Liver (tissue), 8 donors: ENCODE measurements at regions not wholly inside any gene's neighbourhood (a gene's known extent, or its start where the extent isn't known, plus 50 kb on each side); places are given as distances from the start of the nearest gene placed in this dataset.
A peak's percentile ranks its signal among the peaks of the same experiment; 100 is the strongest.

Experiments used
- DNase-seq: peaks from one replicate; pipeline ENCODE4 v3.0.0-alpha.2; 2017; ENCODE audit warnings: low spot score
- H3K27ac ChIP-seq, 2 donors: one replicate each; pipeline ENCODE4 v1.7.0; 2013; ENCODE audit warnings: inconsistent platforms in 2 of 2, low read length in 2 of 2, control low read depth in 1 of 2, low read depth in 1 of 2, mild to moderate bottlenecking in 1 of 2
- H3K27me3 ChIP-seq, 4 donors: one replicate each; pipeline versions ENCODE4 v1.6.1 to v1.7.0; 2013; ENCODE audit warnings: low read length in 3 of 4, inconsistent platforms in 1 of 4, mild to moderate bottlenecking in 1 of 4, moderate library complexity in 1 of 4; ENCODE audit not compliant: control insufficient read depth in 4 of 4, insufficient read depth in 4 of 4
- H3K36me3 ChIP-seq, 4 donors: one replicate each; pipeline versions ENCODE4 v1.6.1 to v1.7.0; 2013; ENCODE audit warnings: low read length in 3 of 4, mild to moderate bottlenecking in 3 of 4, low read depth in 1 of 4, moderate library complexity in 1 of 4; ENCODE audit not compliant: control insufficient read depth in 4 of 4, insufficient read depth in 3 of 4
- H3K4me1 ChIP-seq, 4 donors: one replicate each; pipeline versions ENCODE4 v1.6.1 to v1.7.0; 2013; ENCODE audit warnings: low read length in 3 of 4, mild to moderate bottlenecking in 3 of 4, moderate library complexity in 1 of 4; ENCODE audit not compliant: control insufficient read depth in 4 of 4, insufficient read depth in 4 of 4
- H3K4me3 ChIP-seq, 3 donors: one replicate each; pipeline versions ENCODE4 v1.6.1 to v1.7.0; 2013; ENCODE audit warnings: low read length in 3 of 3, control low read depth in 1 of 3, low read depth in 1 of 3, mild to moderate bottlenecking in 1 of 3
- H3K9ac ChIP-seq, 2 donors: one replicate each; pipeline ENCODE4 v1.7.0; 2013; ENCODE audit warnings: low read length in 2 of 2, mild to moderate bottlenecking in 2 of 2, moderate library complexity in 2 of 2, control low read depth in 1 of 2, low read depth in 1 of 2
- H3K9me3 ChIP-seq, 4 donors: one replicate each; pipeline versions ENCODE4 v1.6.1 to v1.7.0; 2013; ENCODE audit warnings: low read length in 3 of 4; ENCODE audit not compliant: control insufficient read depth in 4 of 4
- ATF3 ChIP-seq: IDR thresholded peaks from 2 replicates; pipeline ENCODE4 v1.6.1; 2016; ENCODE audit warnings: antibody characterized with exemption
- CTCF ChIP-seq: fragments of 150-350 bp; IDR thresholded peaks from 2 replicates; pipeline ENCODE4 v1.5.1; 2017; ENCODE audit warnings: improper control_type of control experiment, low read depth, low read length; ENCODE audit not compliant: missing input control
- EGR1 ChIP-seq, 2 donors: IDR thresholded peaks; 2 replicates each; pipeline ENCODE4 v1.6.1; 2016 to 2018; ENCODE audit warnings: antibody characterized with exemption in 2 of 2, low read depth in 2 of 2
- FOXA1 ChIP-seq: IDR thresholded peaks from 2 replicates; pipeline ENCODE4 v1.6.1; 2016; ENCODE audit warnings: antibody characterized with exemption
- GABPA ChIP-seq, 2 donors: IDR thresholded peaks in 1 of 2; conservative IDR thresholded peaks in 1 of 2; 2 replicates each; pipeline ENCODE4 v1.6.1; 2016; ENCODE audit warnings: antibody characterized with exemption in 2 of 2, mild to moderate bottlenecking in 1 of 2, moderate library complexity in 1 of 2
- HNF4A ChIP-seq, 2 donors: conservative IDR thresholded peaks; 2 replicates each; pipeline ENCODE4 v1.6.1; 2016; ENCODE audit warnings: antibody characterized with exemption in 2 of 2, mild to moderate bottlenecking in 2 of 2
- HNF4G ChIP-seq: IDR thresholded peaks from 2 replicates; pipeline ENCODE4 v1.6.1; 2016; ENCODE audit warnings: antibody characterized with exemption
- JUND ChIP-seq, 2 donors: IDR thresholded peaks; 2 replicates each; pipeline ENCODE4 v1.6.1; 2016; ENCODE audit warnings: antibody characterized with exemption in 2 of 2
- NR2F2 ChIP-seq: IDR thresholded peaks from 2 replicates; pipeline ENCODE4 v1.6.1; 2016; ENCODE audit warnings: antibody characterized with exemption
- RAD21 ChIP-seq, 2 donors: IDR thresholded peaks; 2 replicates each; pipeline ENCODE4 v1.6.1; 2016; ENCODE audit warnings: antibody characterized with exemption in 2 of 2, mild to moderate bottlenecking in 2 of 2
- REST ChIP-seq: IDR thresholded peaks from 2 replicates; pipeline ENCODE4 v1.6.1; 2016; ENCODE audit warnings: antibody characterized with exemption, mild to moderate bottlenecking
- SP1 ChIP-seq: IDR thresholded peaks from 2 replicates; pipeline ENCODE4 v1.6.1; 2018; ENCODE audit warnings: antibody characterized with exemption, mild to moderate bottlenecking
- TAF1 ChIP-seq: conservative IDR thresholded peaks from 2 replicates; pipeline ENCODE4 v1.6.1; 2016; ENCODE audit warnings: antibody characterized with exemption, mild to moderate bottlenecking
- YY1 ChIP-seq: IDR thresholded peaks from 2 replicates; pipeline ENCODE4 v1.6.1; 2016; ENCODE audit warnings: antibody characterized with exemption, mild to moderate bottlenecking
- ZBTB33 ChIP-seq: IDR thresholded peaks from 2 replicates; pipeline ENCODE4 v1.6.1; 2016; ENCODE audit warnings: antibody characterized with exemption
- WGBS: extraction: QIAGEN DNeasy Blood & Tissue Kit; methylation state at CpG from one replicate; pipeline ENCODE4 v1.1.7; 2013; 5-methylcytosine and 5-hydroxymethylcytosine counted together
- donor health status: healthy.
- donor health status: healthy.
- donor health status: healthy.
- donor health status: healthy.
- donor health status: healthy.

GRCh38 chr10:106179430-106179829 is 985.1 kb downstream of the SORCS1 start:
- Histone ChIP-seq H3K4me3 (no peak overlapping the region), H3K9ac (no peak overlapping the region), H3K4me1 (no peaks in the 10 kb centered on the region), H3K27me3 (no peaks in the 10 kb centered on the region), H3K9me3 (no peaks in the 10 kb centered on the region), H3K27ac (no peak overlapping the region), H3K36me3 (no peaks in the 10 kb centered on the region)
- no peak for DNase-seq
- no peak for TF ChIP-seq REST
- TF ChIP-seq GABPA (IDR thresholded peaks at IDR 0.05 in 1 of 2, conservative IDR thresholded peaks at IDR 0.05 in 1 of 2), result no peak
- no peak for TF ChIP-seq YY1
- TF ChIP-seq RAD21 (IDR thresholded peaks at IDR 0.05), result no peak
- no peak for TF ChIP-seq ATF3
- TF ChIP-seq NR2F2, result no peak
- TF ChIP-seq HNF4G, result no peak
- no peak for TF ChIP-seq JUND (IDR thresholded peaks at IDR 0.05)
- no peak for TF ChIP-seq ZBTB33
- TF ChIP-seq TAF1, result no peak
- TF ChIP-seq SP1, result no peak

- Histone ChIP-seq H3K4me1 (no peaks in the 10 kb centered on the region), H3K9me3 (no peaks in the 10 kb centered on the region), H3K36me3 (no peaks in the 10 kb centered on the region), H3K27me3 (no peaks in the 10 kb centered on the region), H3K4me3 (no peak overlapping the region), H3K27ac (no peak overlapping the region), H3K9ac (no peak overlapping the region)
- no peak for DNase-seq
- TF ChIP-seq ZBTB33, result no peak
- TF ChIP-seq SP1, result no peak
- TF ChIP-seq EGR1 (IDR thresholded peaks at IDR 0.05; ENCODE audit: low read depth in 2 of 2), result no peak
- no peak for TF ChIP-seq JUND (IDR thresholded peaks at IDR 0.05)
- TF ChIP-seq TAF1, result no peak
- TF ChIP-seq FOXA1, result no peak
- TF ChIP-seq CTCF, result peak; percentile 66
- TF ChIP-seq ATF3, result no peak
- TF ChIP-seq REST, result no peak
- TF ChIP-seq HNF4A (conservative IDR thresholded peaks at IDR 0.05), result no peak
- no peak for TF ChIP-seq YY1
- TF ChIP-seq RAD21 (IDR thresholded peaks at IDR 0.05), result peak; percentile 91
- WGBS, result 49% methylated on average over 5 of the region's 5 CpGs
These were observed 988.6 kb downstream of the SORCS1 start for GRCh38 chr10:106175760-106176377.
